ENCODE measurements at regions not wholly inside any gene's neighbourhood (a gene's known extent, or its start where the extent isn't known, plus 50 kb on each side); places are given as distances from the start of the nearest gene placed in this dataset.
"Not testable (repeated sequence)": the region's sequence is repeated elsewhere in the genome, so short reads cannot be mapped to it uniquely, and the experiment has no call there.

GRCh38 chr12:75631831-75632230 lies 120.4 kb upstream of the KRR1 start:
- DNase-seq (ENCODE audit: low read depth in 4 of 4, low spot score in 2 of 4), result no peak

GRCh38 chr12:75630091-75630490 lies 118.7 kb upstream of the KRR1 start:
- no peak for DNase-seq (ENCODE audit: low read depth in 4 of 4, low spot score in 2 of 4)

DNA sequence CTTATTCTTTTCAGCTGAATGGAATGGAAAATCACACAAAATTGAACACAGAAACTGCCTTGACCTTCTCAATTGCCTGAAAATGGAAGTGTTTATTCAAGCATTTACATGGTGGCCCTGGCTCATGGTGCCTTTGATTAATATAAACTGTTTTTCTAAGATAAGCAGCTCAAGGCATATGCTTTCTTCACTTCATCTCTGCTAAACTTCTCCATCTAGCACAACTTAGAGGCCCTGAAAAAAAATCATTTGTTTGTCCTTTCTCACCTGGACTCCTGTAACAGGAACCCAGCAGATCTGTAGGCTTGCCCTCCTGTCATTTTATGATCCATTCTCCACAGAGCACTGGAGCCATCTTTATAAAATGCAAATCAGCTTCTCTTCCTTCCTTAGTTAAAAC lies 117.5 kb upstream of the KRR1 start:
- no peak for DNase-seq (ENCODE audit: low read depth in 4 of 4, low spot score in 2 of 4)

GRCh38 chr12:75628511-75628910 lies 117.1 kb upstream of the KRR1 start:
- DNase-seq (ENCODE audit: low read depth in 4 of 4, low spot score in 2 of 4), result no peak

DNA sequence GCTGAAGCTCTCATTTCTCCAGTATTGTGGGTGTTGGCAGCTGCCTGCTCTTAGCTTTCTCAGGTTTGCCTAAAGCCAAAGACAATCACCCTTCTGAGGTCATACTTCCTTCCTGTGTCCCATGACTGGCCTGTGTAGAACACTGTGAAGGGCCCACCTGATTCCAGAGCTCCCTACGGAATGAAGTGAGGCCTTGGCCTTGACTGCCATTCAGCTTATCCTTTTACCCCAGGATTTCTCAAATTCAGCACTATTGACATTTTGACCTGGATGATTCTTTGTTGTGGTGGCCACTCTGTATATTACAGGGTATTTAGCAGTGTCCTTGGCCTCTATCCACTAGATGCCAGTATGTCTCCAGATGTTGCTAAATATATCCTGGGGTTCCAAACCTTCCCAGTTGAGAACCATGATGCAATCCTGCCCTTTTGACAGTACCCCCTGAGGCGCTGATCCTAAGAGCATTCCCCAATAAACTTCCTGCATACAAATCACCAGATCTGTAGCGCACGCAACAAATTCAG lies 112.3 kb upstream of the KRR1 start:
- DNase-seq (ENCODE audit: low read depth in 4 of 4, low spot score in 2 of 4), result no peak

DNA sequence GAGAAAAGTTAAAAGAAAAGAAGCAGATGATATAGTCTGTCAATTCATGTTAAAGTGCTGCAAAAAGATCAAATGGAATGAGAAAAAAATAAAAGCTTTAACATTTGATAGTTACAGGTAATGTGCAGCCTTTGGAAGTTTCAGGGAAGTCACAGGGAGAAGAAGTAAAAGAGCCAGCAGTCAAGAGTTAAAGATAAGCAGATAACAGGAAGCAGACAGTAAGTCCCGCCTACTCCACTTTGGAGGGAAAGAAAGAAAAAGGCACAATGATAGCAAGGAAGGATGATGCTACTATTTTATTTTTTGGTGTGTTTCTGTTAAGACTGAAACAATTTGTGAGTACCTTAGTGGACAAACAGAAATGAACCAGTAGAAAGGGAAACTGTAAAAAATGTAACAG lies 111.1 kb upstream of the KRR1 start:
- DNase-seq (ENCODE audit: low read depth in 4 of 4, low spot score in 2 of 4), result no peak

DNA sequence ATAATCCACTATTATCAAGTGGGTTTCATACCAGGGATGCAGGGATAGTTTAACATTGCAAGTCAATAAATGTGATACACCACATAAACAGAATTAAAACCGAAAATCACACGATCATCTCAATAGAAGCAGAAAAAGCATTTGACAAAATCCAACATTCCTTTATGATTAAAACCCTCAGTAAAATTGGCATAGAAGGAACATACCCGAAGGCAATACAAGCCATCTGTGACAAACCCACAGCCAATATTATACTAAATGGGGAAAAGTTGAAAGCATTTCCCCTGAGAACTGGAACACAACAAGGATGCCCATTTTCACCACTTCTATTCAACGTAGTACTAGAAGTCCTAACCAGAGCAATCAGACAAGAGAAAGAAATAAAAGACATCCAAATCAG lies 103.0 kb upstream of the KRR1 start:
- not testable (repeated sequence) for DNase-seq (ENCODE audit: low read depth in 4 of 4, low spot score in 2 of 4)

GRCh38 chr12:75613981-75614380 lies 102.6 kb upstream of the KRR1 start:
- DNase-seq (ENCODE audit: low read depth in 4 of 4, low spot score in 2 of 4), result no peak

GRCh38 chr12:75611041-75611440 lies 99.6 kb upstream of the KRR1 start:
- no peak for DNase-seq (ENCODE audit: low read depth in 4 of 4, low spot score in 2 of 4)

DNA sequence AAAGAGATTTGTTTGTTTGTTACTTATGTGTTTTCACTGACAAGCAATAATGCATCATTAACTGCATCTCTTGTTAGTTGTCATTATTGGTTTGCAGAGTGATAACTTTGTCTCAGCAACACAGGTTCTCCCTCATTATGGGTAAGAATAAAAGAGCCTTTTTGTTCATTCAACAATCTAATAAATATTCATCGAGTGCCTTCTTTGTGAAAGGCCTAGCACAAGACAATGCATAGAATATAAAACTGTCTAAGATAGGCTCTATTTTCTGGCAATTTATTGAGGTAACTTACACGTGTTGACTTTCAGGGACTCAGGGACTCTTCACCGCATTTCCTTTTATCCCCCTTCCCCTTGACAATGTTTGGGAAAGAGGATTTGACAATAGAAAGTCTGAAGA lies 95.5 kb upstream of the KRR1 start:
- DNase-seq (ENCODE audit: low read depth in 4 of 4, low spot score in 2 of 4), result no peak

GRCh38 chr12:75606151-75606550 lies 94.7 kb upstream of the KRR1 start:
- no peak for DNase-seq (ENCODE audit: low read depth in 4 of 4, low spot score in 2 of 4)

DNA sequence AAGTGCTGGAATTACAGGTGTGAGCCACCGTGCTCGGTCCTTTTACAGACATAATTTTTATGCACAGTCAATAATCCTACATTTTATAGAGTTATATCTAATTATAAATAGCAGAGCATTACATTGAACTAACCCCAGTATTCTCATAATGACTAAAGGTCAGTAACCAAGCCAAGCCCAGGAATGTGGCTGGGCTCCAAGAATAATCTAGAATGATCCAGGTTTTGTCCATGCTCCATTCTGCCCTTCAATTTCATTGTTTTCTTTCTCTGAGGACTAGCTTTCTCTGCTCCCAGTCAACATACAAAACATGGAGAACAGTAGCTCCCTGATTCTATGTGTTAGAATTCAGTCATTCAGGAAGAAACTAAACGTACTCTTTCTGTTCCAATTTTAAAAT lies 92.1 kb upstream of the KRR1 start:
- no peak for DNase-seq (ENCODE audit: low read depth in 4 of 4, low spot score in 2 of 4)

DNA sequence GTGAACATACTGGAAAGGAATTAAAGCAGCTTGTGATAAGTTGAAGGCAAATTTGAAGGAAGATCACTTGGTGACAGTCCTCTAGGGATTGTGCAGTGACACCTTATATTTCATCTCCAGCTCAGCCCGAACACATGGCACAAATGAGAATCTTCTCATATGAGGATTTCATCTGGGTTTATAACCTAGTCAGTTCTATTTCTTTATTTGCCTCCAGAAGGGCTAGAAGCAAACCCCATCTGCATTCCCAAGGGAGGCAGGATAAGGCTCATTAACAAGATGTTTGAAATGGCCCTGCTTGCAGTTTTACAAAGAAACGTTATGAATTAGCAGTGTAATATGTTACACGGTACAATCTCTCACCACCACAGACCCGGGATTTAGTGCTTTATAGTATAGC lies 90.7 kb upstream of the KRR1 start:
- no peak for DNase-seq (ENCODE audit: low read depth in 4 of 4, low spot score in 2 of 4)

GRCh38 chr12:75600146-75600545 lies 88.7 kb upstream of the KRR1 start:
- no peak for DNase-seq (ENCODE audit: low read depth in 4 of 4, low spot score in 2 of 4)

DNA sequence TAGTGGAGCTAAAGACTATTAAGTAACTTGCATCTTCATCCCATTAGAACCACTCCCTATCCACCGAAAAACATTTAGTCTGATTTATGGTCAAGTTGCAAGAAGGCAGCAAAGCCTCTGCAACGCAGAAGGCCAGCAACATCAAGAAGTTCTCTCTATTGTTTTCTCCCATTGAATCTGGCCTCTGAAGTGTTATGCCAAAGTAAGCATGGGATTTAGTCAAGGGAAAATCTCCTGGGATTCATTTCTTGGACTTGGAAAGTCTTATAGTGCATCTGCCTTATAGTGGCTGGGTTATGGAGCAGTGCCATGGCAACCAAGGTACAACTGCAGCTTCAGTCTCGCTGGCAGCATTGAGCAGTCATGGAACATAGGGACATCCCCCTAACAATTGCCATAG lies 87.7 kb upstream of the KRR1 start:
- no peak for DNase-seq (ENCODE audit: low read depth in 4 of 4, low spot score in 2 of 4)

GRCh38 chr12:75596406-75596805 lies 85.0 kb upstream of the KRR1 start:
- DNase-seq (ENCODE audit: low read depth in 4 of 4, low spot score in 2 of 4), result no peak

DNA sequence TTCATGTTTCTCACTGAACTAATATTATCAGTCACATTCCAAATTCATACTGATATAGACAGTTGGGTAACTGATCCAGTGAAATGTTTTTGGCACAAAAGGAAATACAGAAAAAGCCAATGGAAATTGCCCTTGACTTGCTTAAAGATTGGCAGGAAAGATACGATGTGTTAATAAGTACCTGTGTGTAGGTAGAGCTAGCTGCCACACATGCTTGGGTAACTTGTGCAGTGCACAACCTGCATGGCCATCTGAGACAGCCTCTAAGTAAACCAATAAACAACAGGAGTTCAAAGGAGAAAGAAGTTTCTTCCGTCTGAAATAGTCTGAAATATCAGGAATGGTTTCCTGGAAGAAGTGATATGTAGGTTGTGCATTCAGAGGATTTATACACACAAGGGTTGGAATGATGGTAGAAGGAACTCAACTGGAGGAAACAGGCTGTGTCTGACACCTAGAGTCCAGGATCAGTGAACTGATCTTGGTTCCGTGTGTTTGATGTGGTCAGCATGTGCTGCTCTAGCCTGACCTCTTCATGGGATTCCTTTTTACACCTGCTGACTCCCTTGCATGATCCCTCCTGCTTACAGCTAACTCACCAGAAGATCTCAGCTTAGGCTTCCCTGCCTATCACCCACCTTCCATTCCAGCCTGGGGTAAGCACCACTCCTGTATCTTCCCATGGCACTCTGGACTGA lies 81.4 kb upstream of the KRR1 start:
- DNase-seq (ENCODE audit: low read depth in 4 of 4, low spot score in 2 of 4), result no peak

DNA sequence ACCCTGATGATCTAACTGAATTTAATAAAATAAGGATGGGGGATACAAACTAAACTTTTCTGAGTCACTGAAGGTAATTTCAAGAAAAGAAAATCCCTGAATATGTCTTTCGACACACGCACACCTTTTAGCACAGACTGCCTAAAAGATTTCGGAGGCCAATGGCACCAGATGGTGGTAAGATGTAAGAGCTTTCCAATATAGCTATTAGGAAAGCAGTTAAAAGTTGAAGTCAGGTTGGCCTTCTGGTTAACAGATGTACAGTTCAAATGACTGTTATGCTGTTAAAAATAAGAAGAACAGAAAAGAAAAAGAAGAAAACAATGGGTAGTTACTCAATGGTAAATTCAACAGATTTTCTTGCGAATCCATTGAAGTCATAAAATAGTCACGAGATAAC lies 80.7 kb upstream of the KRR1 start:
- no peak for DNase-seq (ENCODE audit: low read depth in 4 of 4, low spot score in 2 of 4)

DNA sequence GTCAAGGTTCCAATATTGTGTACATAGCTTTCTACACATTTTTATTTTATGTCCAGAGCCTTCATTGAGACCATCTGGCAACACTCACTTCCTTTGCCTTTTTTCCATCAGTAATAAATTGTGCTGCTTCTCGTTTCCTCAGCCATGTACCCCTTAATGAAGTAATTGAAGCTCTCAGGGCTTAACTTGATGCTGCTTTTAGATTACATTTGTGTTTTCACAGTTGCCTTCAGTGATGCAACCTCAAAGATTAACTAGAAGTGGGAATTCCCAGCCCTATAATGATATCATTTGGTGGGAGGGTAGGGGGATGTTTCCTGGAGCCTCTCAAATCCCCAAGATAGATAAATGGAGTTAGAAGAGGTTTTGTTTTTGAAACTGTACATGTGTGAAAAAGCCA lies 80.2 kb upstream of the KRR1 start:
- peak in 2 of 4 donors; percentile 27 to 28 for DNase-seq (ENCODE audit: low read depth in 4 of 4, low spot score in 2 of 4)

DNA sequence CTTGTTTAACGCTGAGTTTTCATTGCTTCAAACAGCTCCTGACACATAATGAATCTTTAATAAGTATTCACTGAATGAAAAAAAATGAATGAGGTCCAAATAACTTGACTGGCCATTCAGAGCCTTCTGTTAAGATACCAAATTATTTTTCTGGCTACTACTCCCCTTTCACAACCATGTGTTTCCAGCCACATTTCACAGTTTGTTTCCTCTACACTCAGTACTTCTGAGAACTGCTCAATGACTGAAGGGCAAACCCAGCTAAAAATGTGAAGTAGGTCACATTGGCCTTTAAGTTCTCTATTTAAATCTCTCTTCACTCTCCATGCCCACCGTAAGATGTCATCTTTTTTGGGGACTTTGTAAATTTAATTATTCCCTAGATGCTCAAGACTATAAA lies 78.4 kb upstream of the KRR1 start:
- DNase-seq (ENCODE audit: low read depth in 4 of 4, low spot score in 2 of 4), result no peak

DNA sequence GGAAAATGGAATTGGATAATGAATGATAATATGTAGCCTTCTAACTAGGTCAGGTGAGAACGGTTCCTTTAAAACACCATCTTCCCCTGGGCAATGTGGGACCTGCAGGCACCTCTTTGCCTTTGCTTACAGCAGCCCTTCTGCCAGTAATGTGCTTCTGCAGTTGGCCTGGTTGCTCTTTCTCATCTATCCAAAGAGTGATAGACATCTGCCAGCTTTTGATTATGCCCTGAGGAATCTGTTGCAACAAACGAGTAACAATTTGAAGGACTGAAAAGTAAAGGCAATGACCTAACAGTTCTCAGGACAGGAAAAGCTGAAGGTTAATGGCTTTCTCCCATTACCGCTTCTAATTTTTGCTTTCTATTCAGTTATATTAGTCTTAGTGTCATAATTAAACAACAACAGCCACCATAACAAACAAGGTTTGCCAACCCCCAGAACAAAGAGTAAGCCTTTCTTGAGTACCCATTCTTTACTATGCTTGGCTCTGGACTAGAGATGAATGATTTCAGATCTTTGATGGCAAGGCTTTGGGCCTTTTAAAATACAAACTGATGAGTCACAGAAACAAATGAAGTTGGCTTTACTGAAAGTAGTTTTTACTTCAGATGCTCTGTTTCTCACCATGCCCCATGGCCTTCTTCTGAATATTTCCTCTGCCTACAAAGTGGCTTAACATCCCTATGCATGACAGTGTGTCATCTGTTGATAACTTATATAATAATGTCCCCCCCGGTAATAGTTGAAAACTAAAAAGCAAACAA lies 76.1 kb upstream of the KRR1 start:
- DNase-seq (ENCODE audit: low read depth in 4 of 4, low spot score in 2 of 4), result no peak

DNA sequence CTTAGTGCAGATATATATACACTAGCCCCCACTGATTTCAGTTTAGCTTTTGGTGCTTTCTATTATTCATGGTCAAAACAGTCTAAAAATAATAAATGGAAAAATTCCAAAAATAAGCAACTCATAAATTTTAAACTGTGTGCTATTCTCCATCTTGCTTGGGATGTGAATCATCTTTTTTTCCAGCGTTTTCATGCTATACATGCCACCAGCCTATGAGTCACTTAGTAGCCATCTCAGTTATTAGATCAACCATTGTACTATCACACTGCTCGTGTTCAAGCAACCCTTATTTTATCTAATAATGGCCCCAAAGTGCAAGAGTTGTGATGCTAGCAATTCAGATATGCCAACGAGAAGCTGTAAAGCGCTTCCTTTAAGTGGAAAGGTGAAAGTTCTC lies 73.9 kb upstream of the KRR1 start:
- DNase-seq (ENCODE audit: low read depth in 4 of 4, low spot score in 2 of 4), result no peak

Measured in left renal cortex interstitium (tissue), 4 donors.